Natural killer cell (primary cell): ENCODE measurements at regions not wholly inside any gene's neighbourhood (a gene's known extent, or its start where the extent isn't known, plus 50 kb on each side); places are given as distances from the start of the nearest gene placed in this dataset.

Source experiments
- ATAC-seq, 3 donors: fragments of 150-1000 bp in 2 of 3; fragments of 200-7000 bp in 1 of 3; cut with Tn5 transposase; 1 replicate in 1 of 3; 2 replicates in 2 of 3; pipeline ENCODE4 v1.10.0; 2021; ENCODE audit warnings: mild to moderate bottlenecking in 2 of 3, moderate library complexity in 2 of 3
- DNase-seq, 2 donors: peaks; one replicate each; pipeline versions ENCODE4 v3.0.0 to v3.0.0-alpha.2; 2013 to 2021; ENCODE audit warnings: mixed read lengths in 1 of 2
- H3K27ac ChIP-seq: one replicate; pipeline ENCODE4 v1.5.1; 2013; ENCODE audit warnings: mild to moderate bottlenecking, low read length
- H3K27me3 ChIP-seq: one replicate; pipeline ENCODE4 v1.6.1; 2013; ENCODE audit warnings: low read length; ENCODE audit not compliant: control insufficient read depth, insufficient read depth
- H3K36me3 ChIP-seq: one replicate; pipeline ENCODE4 v1.6.1; 2013; ENCODE audit warnings: low read length; ENCODE audit not compliant: control insufficient read depth, insufficient read depth
- H3K4me1 ChIP-seq: one replicate; pipeline ENCODE4 v1.6.1; 2013; ENCODE audit warnings: low read length; ENCODE audit not compliant: control insufficient read depth, insufficient read depth
- H3K4me3 ChIP-seq: one replicate; pipeline ENCODE4 v1.5.1; 2013; ENCODE audit warnings: low read length
- H3K9me3 ChIP-seq: one replicate; pipeline ENCODE4 v1.6.1; 2013; ENCODE audit warnings: low read length; ENCODE audit not compliant: control insufficient read depth, insufficient read depth
- H3K27ac Mint-ChIP-seq, 2 donors: one replicate each; pipeline ENCODE4 v1.8.0; 2022; ENCODE audit warnings: mild to moderate bottlenecking in 2 of 2, mixed read lengths in 2 of 2, moderate library complexity in 1 of 2
- H3K27me3 Mint-ChIP-seq, 2 donors: one replicate each; pipeline ENCODE4 v1.8.0; 2022; ENCODE audit warnings: low read depth in 2 of 2, mixed read lengths in 2 of 2
- H3K36me3 Mint-ChIP-seq: one replicate; pipeline ENCODE4 v1.8.0; 2022; ENCODE audit warnings: mixed read lengths
- H3K4me1 Mint-ChIP-seq, 2 donors: one replicate each; pipeline ENCODE4 v1.8.0; 2022; ENCODE audit warnings: mixed read lengths in 2 of 2
- H3K4me3 Mint-ChIP-seq: one replicate; pipeline ENCODE4 v1.8.0; 2022; ENCODE audit warnings: mild to moderate bottlenecking, moderate library complexity, mixed read lengths
- H3K9me3 Mint-ChIP-seq, 2 donors: one replicate each; pipeline ENCODE4 v1.8.0; 2022; ENCODE audit warnings: mixed read lengths in 2 of 2
- WGBS: methylation state at CpG from one replicate; pipeline ENCODE4 v1.1.7; 2013; ENCODE audit warnings: missing lambda C conversion rate; ENCODE audit not compliant: insufficient coverage; 5-methylcytosine and 5-hydroxymethylcytosine counted together
- intact Hi-C: fragments of 100-400 bp; cut with micrococcal nuclease; formaldehyde crosslinking; loops from one replicate; pipeline ENCODE4 v1.14.2; 2022
- TF ChIP-seq, protein P1 (sequence below): fragments of 200-600 bp; IDR thresholded peaks from one replicate; pipeline ENCODE4 v1.8.0; 2022; ENCODE audit warnings: antibody characterized with exemption

DNA sequence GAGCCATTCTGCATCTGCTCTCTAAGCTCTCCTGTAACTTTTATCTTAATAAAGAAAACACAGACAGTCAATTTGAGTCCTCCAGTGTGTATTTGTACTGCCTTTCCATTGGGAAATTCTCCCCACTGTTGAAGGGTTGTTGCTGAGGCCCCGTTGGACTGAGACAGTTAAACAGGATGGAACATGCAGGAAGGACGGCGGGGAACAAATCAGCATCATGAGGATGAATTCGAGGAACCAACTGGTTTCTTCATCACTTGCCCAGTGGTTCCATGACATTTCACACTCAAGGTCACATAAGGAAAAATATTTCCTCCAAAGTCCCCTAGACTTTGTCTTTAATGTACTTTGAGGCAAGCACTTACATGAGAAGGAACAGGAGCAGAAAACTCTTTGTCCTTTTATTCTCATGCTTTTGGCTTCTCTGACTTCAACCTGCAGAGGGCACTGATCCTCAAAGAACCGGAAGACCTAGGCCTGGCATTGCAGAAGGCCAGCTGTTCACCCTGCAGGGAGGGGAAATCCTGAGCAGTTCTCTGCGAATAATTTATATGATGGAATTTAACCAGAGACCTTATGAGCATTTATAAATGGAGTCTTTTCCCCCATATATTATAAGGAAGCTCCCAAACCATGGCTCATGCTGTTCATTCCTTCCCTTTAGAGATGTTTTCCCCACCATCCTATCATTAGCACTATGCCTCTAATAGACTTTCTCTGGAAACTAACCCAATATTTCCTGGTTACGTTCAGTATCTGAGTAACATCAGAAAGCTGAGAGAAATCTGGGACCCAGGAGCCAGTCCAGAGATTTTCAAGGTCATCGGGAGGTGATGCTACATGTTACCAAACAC is 55.2 kb upstream of the ADGRF1 start:
- H3K27me3 ChIP-seq = no peaks in the 10 kb centered on the region
- H3K4me1 ChIP-seq = no peaks in the 10 kb centered on the region
- no peak overlapping the region for H3K4me3 ChIP-seq
- Mint-ChIP-seq H3K27me3 (peaks cover 0 to 2% of the 10 kb centered on the region in 2 donors), H3K9me3 (no peaks in the 10 kb centered on the region), H3K36me3 (no peaks in the 10 kb centered on the region), H3K27ac (no peak overlapping the region), H3K4me1 (no peaks in the 10 kb centered on the region), H3K4me3 (no peak overlapping the region)
- no peaks in the 10 kb centered on the region for H3K36me3 ChIP-seq
- ATAC-seq (peak in 1 of 3 donors; percentile 50), DNase-seq (peak in 1 of 2 donors; percentile 61)
- no peaks in the 10 kb centered on the region for H3K9me3 ChIP-seq
- intact Hi-C loops = no loop called here
- TF ChIP-seq, protein P1, sequence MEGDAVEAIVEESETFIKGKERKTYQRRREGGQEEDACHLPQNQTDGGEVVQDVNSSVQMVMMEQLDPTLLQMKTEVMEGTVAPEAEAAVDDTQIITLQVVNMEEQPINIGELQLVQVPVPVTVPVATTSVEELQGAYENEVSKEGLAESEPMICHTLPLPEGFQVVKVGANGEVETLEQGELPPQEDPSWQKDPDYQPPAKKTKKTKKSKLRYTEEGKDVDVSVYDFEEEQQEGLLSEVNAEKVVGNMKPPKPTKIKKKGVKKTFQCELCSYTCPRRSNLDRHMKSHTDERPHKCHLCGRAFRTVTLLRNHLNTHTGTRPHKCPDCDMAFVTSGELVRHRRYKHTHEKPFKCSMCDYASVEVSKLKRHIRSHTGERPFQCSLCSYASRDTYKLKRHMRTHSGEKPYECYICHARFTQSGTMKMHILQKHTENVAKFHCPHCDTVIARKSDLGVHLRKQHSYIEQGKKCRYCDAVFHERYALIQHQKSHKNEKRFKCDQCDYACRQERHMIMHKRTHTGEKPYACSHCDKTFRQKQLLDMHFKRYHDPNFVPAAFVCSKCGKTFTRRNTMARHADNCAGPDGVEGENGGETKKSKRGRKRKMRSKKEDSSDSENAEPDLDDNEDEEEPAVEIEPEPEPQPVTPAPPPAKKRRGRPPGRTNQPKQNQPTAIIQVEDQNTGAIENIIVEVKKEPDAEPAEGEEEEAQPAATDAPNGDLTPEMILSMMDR = no peak
- 48% methylated on average over 7 of the region's 8 CpGs for WGBS
- H3K27ac ChIP-seq = no peak overlapping the region

DNA sequence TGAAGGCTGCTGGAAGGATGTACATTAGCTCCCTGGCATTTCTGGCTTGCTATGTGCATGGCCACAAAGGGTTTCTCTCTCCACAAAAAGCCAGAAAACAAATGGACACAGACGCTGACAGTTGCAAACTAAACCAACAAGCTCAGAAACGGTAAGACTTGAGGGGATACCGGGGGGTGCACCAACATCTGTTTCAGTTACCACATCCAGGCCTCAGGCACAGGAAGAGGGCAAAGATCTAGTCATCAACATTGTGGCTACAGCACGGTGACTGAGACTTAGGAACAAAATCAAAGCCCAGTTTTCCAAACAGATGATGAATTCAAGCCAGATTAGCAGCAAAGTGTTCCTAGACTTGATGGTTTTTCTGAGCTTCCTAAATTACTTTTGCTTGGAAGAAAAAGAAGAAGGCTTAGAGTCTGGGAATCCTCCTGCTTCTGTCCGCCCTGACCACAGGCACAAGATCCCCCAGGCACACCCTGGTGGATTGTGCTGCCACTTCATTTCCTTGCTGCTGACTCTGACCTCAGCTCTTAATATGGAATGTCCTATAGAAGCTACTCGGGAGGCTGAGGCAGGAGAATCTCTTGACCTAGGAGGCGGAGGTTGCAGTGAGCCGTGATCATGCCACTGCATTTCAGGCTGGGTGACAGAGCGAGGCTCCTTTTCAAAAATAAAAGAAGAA is 54.2 kb upstream of the ADGRF1 start:
- no peak for ATAC-seq

DNA sequence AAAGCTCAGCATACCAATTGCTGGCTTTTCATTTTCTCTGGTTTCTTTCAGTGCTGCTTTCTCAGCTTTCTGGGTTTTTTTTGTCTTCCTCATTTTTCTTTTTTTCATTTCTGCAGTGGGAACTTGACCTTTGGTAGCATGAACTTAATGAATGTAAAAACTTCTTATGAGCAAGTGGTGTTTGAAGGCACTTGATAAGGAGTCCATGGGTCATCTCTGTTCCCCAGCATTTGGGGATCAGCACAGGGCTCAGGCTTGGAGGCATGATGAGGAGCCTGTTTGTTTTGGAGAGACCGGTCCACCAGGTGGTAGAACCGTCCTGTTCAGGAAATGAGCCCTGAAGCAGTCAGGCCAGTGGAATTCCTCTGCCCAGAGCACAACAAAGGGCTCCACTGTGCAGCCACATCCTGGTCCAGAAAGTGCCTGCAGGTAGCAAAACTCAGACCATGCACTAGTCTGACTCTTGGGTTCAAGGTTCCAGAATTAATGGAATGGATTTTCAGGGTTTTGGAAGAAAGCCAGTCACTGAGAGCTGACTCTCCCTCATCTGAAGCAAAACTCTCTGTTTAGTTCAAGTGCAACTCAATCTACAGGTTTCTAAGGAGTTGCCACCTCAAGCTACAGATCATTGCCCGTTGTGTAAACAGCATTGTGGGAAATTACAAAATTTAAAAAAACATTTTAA is 52.3 kb upstream of the ADGRF1 start:
- Mint-ChIP-seq H3K4me3 (no peak overlapping the region), H3K9me3 (no peaks in the 10 kb centered on the region), H3K27ac (no peak overlapping the region), H3K27me3 (no peaks in the 10 kb centered on the region), H3K36me3 (no peaks in the 10 kb centered on the region), H3K4me1 (no peaks in the 10 kb centered on the region)
- Histone ChIP-seq H3K27ac (no peak overlapping the region), H3K27me3 (no peaks in the 10 kb centered on the region), H3K9me3 (no peaks in the 10 kb centered on the region), H3K36me3 (no peaks in the 10 kb centered on the region), H3K4me1 (no peaks in the 10 kb centered on the region), H3K4me3 (no peak overlapping the region)
- WGBS = 73% methylated on average over 3 of the region's 3 CpGs
- DNase-seq = no peak
- intact Hi-C loops = no loop called here
- TF ChIP-seq, protein P1 = no peak
- no peak for ATAC-seq

More for the DNA sequence above, 54.2 kb upstream of the ADGRF1 start:
- H3K27ac ChIP-seq = no peak overlapping the region
- H3K4me1 ChIP-seq = no peaks in the 10 kb centered on the region
- peaks cover 0 to 2% of the 10 kb centered on the region in 2 donors for H3K27me3 Mint-ChIP-seq
- H3K36me3 Mint-ChIP-seq = no peaks in the 10 kb centered on the region
- H3K9me3 ChIP-seq = no peaks in the 10 kb centered on the region
- H3K27me3 ChIP-seq = no peaks in the 10 kb centered on the region
- no peak for DNase-seq
- H3K4me3 ChIP-seq = no peak overlapping the region
- intact Hi-C loops = no loop called here
- H3K4me1 Mint-ChIP-seq = no peaks in the 10 kb centered on the region
- no peak overlapping the region for H3K27ac Mint-ChIP-seq
- TF ChIP-seq, protein P1 = no peak
- no peaks in the 10 kb centered on the region for H3K9me3 Mint-ChIP-seq
- no peak overlapping the region for H3K4me3 Mint-ChIP-seq
- 67% methylated on average over 9 of the region's 9 CpGs for WGBS
- no peaks in the 10 kb centered on the region for H3K36me3 ChIP-seq
